K562 (cell line): ENCODE measurements at regions not wholly inside any gene's neighbourhood (a gene's known extent, or its start where the extent isn't known, plus 50 kb on each side); places are given as distances from the start of the nearest gene placed in this dataset.

ENCODE experiments used
- ATAC-seq: fragments of 200-7000 bp; cut with Tn5 transposase; 3 replicates; pipeline ENCODE4 v1.9.1; 2020; ENCODE audit warnings: moderate library complexity
- BruUV-seq: library from RNA; stranded (reverse); fragments of 400-500 nt; replicated peaks from 2 replicates; lab custom pipeline; 2021; lab: Mats Ljungman, UMichigan
- CTCF ChIA-PET: fragments of 300-600 bp; formaldehyde crosslinking; extraction: SDS; loops from one replicate; lab custom pipeline; 2021; ENCODE audit warnings: low intra/inter-chr PET ratio; lab: Yijun Ruan, JAX
- POLR2A ChIA-PET: fragments of 300-600, 350-650 bp; sonication (Branson Sonifier 250); formaldehyde crosslinking; extraction: SDS; loops from one replicate; lab custom pipeline; 2021; ENCODE audit warnings: antibody characterized with exemption, inconsistent platforms; lab: Yijun Ruan, JAX
- DNase-seq, 4 experiments: peaks; one replicate each; pipeline versions ENCODE4 v3.0.0 to v3.0.0-alpha.2; 2011 to 2018; ENCODE audit warnings: low spot score in 3 of 4, mixed read lengths in 3 of 4; ENCODE audit errors: extremely low read depth in 1 of 4
- FAIRE-seq: peaks from 2 replicates; lab custom pipeline; 2011; peaks lifted over from hg19 to GRCh38; lab: Jason Lieb, UNC
- H2AFZ ChIP-seq: 2 replicates; pipeline ENCODE4 v1.6.0; 2011; ENCODE audit warnings: low read depth, low read length, control low read depth, inconsistent platforms
- H3K27ac ChIP-seq: fragments of 200-600 bp; 3 replicates; pipeline ENCODE4 v1.8.0; 2011; ENCODE audit warnings: low read depth, mild to moderate bottlenecking, control low read depth, inconsistent platforms, low read length, moderate library complexity, mixed read lengths; ENCODE audit errors: extremely low read depth
- H3K27me3 ChIP-seq, 2 experiments: fragments of 300-600 bp in 1 of 2; 2 replicates in 1 of 2; 3 replicates in 1 of 2; pipeline versions ENCODE4 v1.6.0 to v1.8.0; 2011; ENCODE audit warnings: inconsistent platforms in 2 of 2, low read length in 2 of 2, mild to moderate bottlenecking in 1 of 2, mixed read lengths in 1 of 2, moderate library complexity in 1 of 2; ENCODE audit not compliant: control insufficient read depth in 2 of 2, insufficient read depth in 2 of 2
- H3K36me3 ChIP-seq: fragments of 300-600 bp; 3 replicates; pipeline ENCODE4 v1.8.0; 2011; ENCODE audit warnings: mild to moderate bottlenecking, low read length, inconsistent platforms; ENCODE audit not compliant: control insufficient read depth, insufficient read depth
- H3K4me1 ChIP-seq, 2 experiments: fragments of 200-600 bp in 1 of 2; replicated peaks in 1 of 2; 2 replicates in 1 of 2; 3 replicates in 1 of 2; pipeline versions ENCODE4 v1.5.1 to v1.8.0; 2011; ENCODE audit warnings: inconsistent platforms in 2 of 2, low read length in 2 of 2, mild to moderate bottlenecking in 1 of 2, mixed read lengths in 1 of 2, moderate library complexity in 1 of 2; ENCODE audit not compliant: control insufficient read depth in 2 of 2, insufficient read depth in 2 of 2
- H3K4me2 ChIP-seq: 2 replicates; pipeline ENCODE4 v1.6.1; 2011; ENCODE audit warnings: low read length, control low read depth, inconsistent platforms, mixed read lengths; ENCODE audit not compliant: insufficient read depth
- H3K4me3 ChIP-seq: fragments of 200-600 bp; sonication (generic), shearing (Covaris generic); 2 replicates; pipeline ENCODE4 v1.5.1; 2016; ENCODE audit warnings: control low read depth, inconsistent platforms
- H3K79me2 ChIP-seq: fragments of 200-600 bp; 3 replicates; pipeline ENCODE4 v1.8.0; 2011; ENCODE audit warnings: low read length, inconsistent platforms; ENCODE audit not compliant: control insufficient read depth, insufficient read depth
- H3K9ac ChIP-seq, 2 experiments: 2 replicates each; pipeline versions ENCODE4 v1.6.0 to v1.6.1; 2011; ENCODE audit warnings: low read depth in 2 of 2, low read length in 2 of 2, control low read depth in 1 of 2, inconsistent platforms in 1 of 2, mild to moderate bottlenecking in 1 of 2, mixed read lengths in 1 of 2; ENCODE audit not compliant: insufficient read depth in 1 of 2
- H3K9me1 ChIP-seq: one replicate; pipeline ENCODE4 v1.6.0; 2011; ENCODE audit warnings: inconsistent platforms, mild to moderate bottlenecking, low read length, moderate library complexity; ENCODE audit not compliant: control insufficient read depth, insufficient read depth
- H3K9me3 ChIP-seq: replicated peaks from 2 replicates; pipeline ENCODE4 v1.5.1; 2011; ENCODE audit warnings: low read depth, low read length, inconsistent platforms; ENCODE audit not compliant: control insufficient read depth, insufficient read depth
- H4K20me1 ChIP-seq: replicated peaks from 2 replicates; pipeline ENCODE4 v1.6.1; 2011; ENCODE audit warnings: low read length, inconsistent platforms, mixed read lengths; ENCODE audit not compliant: control insufficient read depth, insufficient read depth
- MCM3 ChIP-seq: fragments of 450-650 bp; IDR thresholded peaks from 2 replicates; pipeline ENCODE4 v1.6.1; 2016
- RAD51 ChIP-seq: fragments of 450-650 bp; IDR thresholded peaks from 2 replicates; pipeline ENCODE4 v1.7.1; 2016; ENCODE audit warnings: low read depth, mild to moderate bottlenecking, borderline replicate concordance
- TFE3 ChIP-seq: fragments of 450-650 bp; formaldehyde crosslinking; IDR thresholded peaks from 2 replicates; pipeline ENCODE4 v1.4.0; 2020; ENCODE audit warnings: mild to moderate bottlenecking, mixed read lengths
- TRIM25 ChIP-seq: fragments of 450-650 bp; IDR thresholded peaks from 2 replicates; pipeline ENCODE4 v1.7.0; 2016; ENCODE audit warnings: borderline replicate concordance
- USF1 ChIP-seq: sonication (generic); formaldehyde crosslinking; IDR thresholded peaks from 2 replicates; pipeline ENCODE4 v1.9.0; 2022; ENCODE audit warnings: mild to moderate bottlenecking, missing genetic modification reagents
- USF2 ChIP-seq: sonication (generic); formaldehyde crosslinking; IDR thresholded peaks from 2 replicates; pipeline ENCODE4 v1.5.0; 2020; ENCODE audit warnings: missing genetic modification reagents
- WGBS: fragments of 100-300 bp; shearing (Covaris generic); methylation state at CpG from one replicate; pipeline ENCODE4 v1.1.6; 2016; ENCODE audit warnings: low coverage, mixed read lengths; ENCODE audit not compliant: insufficient coverage; ENCODE audit errors: missing lambda C conversion rate; 5-methylcytosine and 5-hydroxymethylcytosine counted together
- in situ Hi-C: fragments of 300-500 bp; cut with MboI; formaldehyde crosslinking; loops from 4 replicates; pipeline ENCODE4 v1.15.0; 2018; ENCODE audit warnings: inconsistent platforms, mixed read lengths
- intact Hi-C: fragments of 100-400 bp; cut with micrococcal nuclease; formaldehyde crosslinking; loops from 2 replicates; pipeline ENCODE4 v1.14.2; 2022

- Histone ChIP-seq H3K36me3 (no peaks in the 10 kb centered on the region), H2AFZ (peak overlapping the region; percentile 87), H3K9me1 (no peaks in the 10 kb centered on the region), H3K4me2 (0 out of 2 replicates have a peak overlapping the region, but pooled peaks have one; percentile 34), H3K9ac (no peak overlapping the region; a peak in 1 of 4 replicates), H4K20me1 (no peaks in the 10 kb centered on the region), H3K9me3 (no peaks in the 10 kb centered on the region)
- no TSS peak for BruUV-seq
- WGBS = 17% methylated on average over 6 of the region's 8 CpGs
- DNase-seq = no peak
- ChIA-PET CTCF (no interaction called here), POLR2A (interaction anchor here (0.9 kb wide), 1 partner anchor 21 kb away, joined by 3 read pairs; no protein-coding TSS in a partner anchor)
- TF ChIP-seq MCM3 (no peak), USF1 (CRISPR knock-in tag) (peak; percentile 23; the same call in 1 of the 2 replicates), TRIM25 (no peak), TFE3 (CRISPR knock-in tag) (peak; percentile 29; the same call in 1 of the 2 replicates), RAD51 (peak; percentile 39; the same call in 1 of the 2 replicates), USF2 (peak; percentile 54)
- TF ChIP-seq, all 486 proteins: peak for 4
- Histone ChIP-seq H3K27me3 (peaks cover 0 to 9% of the 10 kb centered on the region in 2 experiments; a peak in 1 of 5 replicates), H3K4me1 (peaks cover 2 to 8% of the 10 kb centered on the region in 2 experiments; a peak in 2 of 5 replicates), H3K4me3 (peak overlapping the region; percentile 17; the same call in 1 of the 2 replicates), H3K79me2 (no peaks in the 10 kb centered on the region), H3K27ac (no peak overlapping the region)
- intact Hi-C loops (no loop called here), in situ Hi-C loops (no loop called here)
- no peak for ATAC-seq
- FAIRE-seq = no peak
Observed at GRCh38 chr9:87147839-87148238, 200.5 kb upstream of the GAS1 start.
